ENCODE measurements at regions not wholly inside any gene's neighbourhood (a gene's known extent, or its start where the extent isn't known, plus 50 kb on each side); places are given as distances from the start of the nearest gene placed in this dataset.

GRCh38 chr14:23694949-23695663, 58.9 kb downstream of the DHRS2 start:
- no peaks in the 10 kb centered on the region for H3K9me3 Mint-ChIP-seq
- no peaks in the 10 kb centered on the region for H3K36me3 Mint-ChIP-seq (ENCODE audit: low read depth)
- DNase-seq: no peak
- H3K4me1 Mint-ChIP-seq: no peaks in the 10 kb centered on the region
- no peak overlapping the region for H3K4me3 Mint-ChIP-seq
- ChIA-PET CTCF (interaction anchor here (1.3 kb wide), 1 partner anchor 11 kb away, joined by 4 read pairs; no protein-coding TSS in a partner anchor), POLR2A (no interaction called here)
- H3K27ac Mint-ChIP-seq: no peak overlapping the region
- H3K27me3 Mint-ChIP-seq: peaks cover 15% of the 10 kb centered on the region

GRCh38 chr14:23695664-23695999, 59.5 kb downstream of the DHRS2 start:
- POLR2A ChIA-PET: no interaction called here
- no peaks in the 10 kb centered on the region for H3K36me3 Mint-ChIP-seq (ENCODE audit: low read depth)
- CTCF ChIA-PET: no interaction called here
- H3K4me3 Mint-ChIP-seq: no peak overlapping the region
- DNase-seq: no peak
- H3K9me3 Mint-ChIP-seq: no peaks in the 10 kb centered on the region
- H3K4me1 Mint-ChIP-seq: no peaks in the 10 kb centered on the region
- no peak overlapping the region for H3K27ac Mint-ChIP-seq
- peaks cover 19% of the 10 kb centered on the region for H3K27me3 Mint-ChIP-seq

GRCh38 chr14:23696701-23697239, 60.6 kb downstream of the DHRS2 start:
- ChIA-PET POLR2A (no interaction called here), CTCF (no interaction called here)
- H3K9me3 Mint-ChIP-seq: no peaks in the 10 kb centered on the region
- no peak for DNase-seq
- H3K36me3 Mint-ChIP-seq (ENCODE audit: low read depth): no peaks in the 10 kb centered on the region
- H3K4me1 Mint-ChIP-seq: no peaks in the 10 kb centered on the region
- no peak overlapping the region for H3K27ac Mint-ChIP-seq
- H3K4me3 Mint-ChIP-seq: no peak overlapping the region
- peaks cover 22% of the 10 kb centered on the region for H3K27me3 Mint-ChIP-seq

- ChIA-PET POLR2A (no interaction called here), CTCF (no interaction called here)
- no peak for DNase-seq
- Mint-ChIP-seq H3K36me3 (ENCODE audit: low read depth) (no peaks in the 10 kb centered on the region), H3K27ac (no peak overlapping the region), H3K4me3 (no peak overlapping the region), H3K9me3 (no peaks in the 10 kb centered on the region), H3K27me3 (peaks cover 23% of the 10 kb centered on the region), H3K4me1 (no peaks in the 10 kb centered on the region)
Measured at GRCh38 chr14:23697680-23698079, 61.5 kb downstream of the DHRS2 start.

GRCh38 chr14:23702656-23703426, 66.7 kb downstream of the DHRS2 start:
- Mint-ChIP-seq H3K36me3 (ENCODE audit: low read depth) (peaks cover 2% of the 10 kb centered on the region), H3K9me3 (peaks cover 10% of the 10 kb centered on the region), H3K4me1 (no peaks in the 10 kb centered on the region), H3K27ac (no peak overlapping the region), H3K4me3 (no peak overlapping the region), H3K27me3 (peaks cover 20% of the 10 kb centered on the region)
- ChIA-PET CTCF (interaction anchor here (1.0 kb wide), 1 partner anchor 9 kb away, joined by 3 read pairs; no protein-coding TSS in a partner anchor), POLR2A (no interaction called here)
- no peak for DNase-seq

GRCh38 chr14:23704890-23705289, 68.7 kb downstream of the DHRS2 start:
- Mint-ChIP-seq H3K9me3 (peaks cover 10% of the 10 kb centered on the region), H3K4me1 (no peaks in the 10 kb centered on the region), H3K36me3 (ENCODE audit: low read depth) (peaks cover 2% of the 10 kb centered on the region), H3K27ac (no peak overlapping the region), H3K4me3 (no peak overlapping the region), H3K27me3 (peaks cover 14% of the 10 kb centered on the region)
- no peak for DNase-seq
- ChIA-PET POLR2A (no interaction called here), CTCF (no interaction called here)

GRCh38 chr14:23707415-23707814, 71.3 kb downstream of the DHRS2 start:
- CTCF ChIA-PET: interaction anchor here (0.6 kb wide), 1 partner anchor 18 kb away, joined by 3 read pairs; no protein-coding TSS in a partner anchor
- POLR2A ChIA-PET: no interaction called here
- Mint-ChIP-seq H3K4me3 (no peak overlapping the region), H3K27me3 (peaks cover 11% of the 10 kb centered on the region), H3K4me1 (no peaks in the 10 kb centered on the region), H3K36me3 (ENCODE audit: low read depth) (peaks cover 2% of the 10 kb centered on the region), H3K27ac (no peak overlapping the region), H3K9me3 (peaks cover 10% of the 10 kb centered on the region)
- DNase-seq: no peak

GRCh38 chr14:23708343-23708742, 72.2 kb downstream of the DHRS2 start:
- no peak overlapping the region for H3K4me3 Mint-ChIP-seq
- POLR2A ChIA-PET: no interaction called here

GRCh38 chr14:23709923-23710322, 73.8 kb downstream of the DHRS2 start:
- H3K36me3 Mint-ChIP-seq (ENCODE audit: low read depth): no peaks in the 10 kb centered on the region

More at GRCh38 chr14:23708343-23708742, 72.2 kb downstream of the DHRS2 start:
- CTCF ChIA-PET: no interaction called here
- Mint-ChIP-seq H3K36me3 (ENCODE audit: low read depth) (peaks cover 2% of the 10 kb centered on the region), H3K27ac (no peak overlapping the region), H3K9me3 (peaks cover 10% of the 10 kb centered on the region), H3K27me3 (peaks cover 15% of the 10 kb centered on the region), H3K4me1 (no peaks in the 10 kb centered on the region)
- DNase-seq: no peak

GRCh38 chr14:23712287-23712686, 76.1 kb downstream of the DHRS2 start:
- CTCF ChIA-PET: no interaction called here
- no peak overlapping the region for H3K4me3 Mint-ChIP-seq
- H3K4me1 Mint-ChIP-seq: no peaks in the 10 kb centered on the region
- H3K36me3 Mint-ChIP-seq (ENCODE audit: low read depth): no peaks in the 10 kb centered on the region
- no peak for DNase-seq
- H3K27ac Mint-ChIP-seq: no peak overlapping the region
- H3K27me3 Mint-ChIP-seq: peaks cover 15% of the 10 kb centered on the region
- POLR2A ChIA-PET: no interaction called here
- peaks cover 3% of the 10 kb centered on the region for H3K9me3 Mint-ChIP-seq

More at GRCh38 chr14:23709923-23710322, 73.8 kb downstream of the DHRS2 start:
- H3K9me3 Mint-ChIP-seq: peaks cover 8% of the 10 kb centered on the region
- DNase-seq: no peak
- no peak overlapping the region for H3K4me3 Mint-ChIP-seq
- H3K27ac Mint-ChIP-seq: no peak overlapping the region
- ChIA-PET CTCF (no interaction called here), POLR2A (no interaction called here)
- peaks cover 15% of the 10 kb centered on the region for H3K27me3 Mint-ChIP-seq
- no peaks in the 10 kb centered on the region for H3K4me1 Mint-ChIP-seq

- Mint-ChIP-seq H3K27ac (no peak overlapping the region), H3K9me3 (no peaks in the 10 kb centered on the region), H3K27me3 (no peaks in the 10 kb centered on the region), H3K36me3 (ENCODE audit: low read depth) (no peaks in the 10 kb centered on the region), H3K4me3 (no peak overlapping the region), H3K4me1 (no peaks in the 10 kb centered on the region)
- DNase-seq: no peak
- POLR2A ChIA-PET: no interaction called here
- CTCF ChIA-PET: no interaction called here
Measured at GRCh38 chr14:23719225-23719985, 83.2 kb downstream of the DHRS2 start.

- Mint-ChIP-seq H3K4me1 (no peaks in the 10 kb centered on the region), H3K36me3 (ENCODE audit: low read depth) (no peaks in the 10 kb centered on the region), H3K9me3 (no peaks in the 10 kb centered on the region), H3K27me3 (no peaks in the 10 kb centered on the region), H3K27ac (no peak overlapping the region), H3K4me3 (no peak overlapping the region)
- POLR2A ChIA-PET: no interaction called here
- CTCF ChIA-PET: no interaction called here
- no peak for DNase-seq
Measured at GRCh38 chr14:23722675-23723074, 86.5 kb downstream of the DHRS2 start.

GRCh38 chr14:23723911-23724310, 87.7 kb downstream of the DHRS2 start:
- CTCF ChIA-PET: no interaction called here

More at GRCh38 chr14:23723911-23724310, 87.7 kb downstream of the DHRS2 start:
- POLR2A ChIA-PET: interaction anchor here (0.5 kb wide), 1 partner anchor 583 kb away, joined by 6 read pairs; no protein-coding TSS in a partner anchor
- H3K9me3 Mint-ChIP-seq: no peaks in the 10 kb centered on the region
- H3K4me1 Mint-ChIP-seq: no peaks in the 10 kb centered on the region
- no peak overlapping the region for H3K27ac Mint-ChIP-seq
- H3K27me3 Mint-ChIP-seq: no peaks in the 10 kb centered on the region
- H3K36me3 Mint-ChIP-seq (ENCODE audit: low read depth): no peaks in the 10 kb centered on the region
- DNase-seq: no peak
- no peak overlapping the region for H3K4me3 Mint-ChIP-seq
